ENCODE measurements at regions not wholly inside any gene's neighbourhood (a gene's known extent, or its start where the extent isn't known, plus 50 kb on each side); places are given as distances from the start of the nearest gene placed in this dataset.
A peak's percentile ranks its signal among the peaks of the same experiment; 100 is the strongest.

DNA sequence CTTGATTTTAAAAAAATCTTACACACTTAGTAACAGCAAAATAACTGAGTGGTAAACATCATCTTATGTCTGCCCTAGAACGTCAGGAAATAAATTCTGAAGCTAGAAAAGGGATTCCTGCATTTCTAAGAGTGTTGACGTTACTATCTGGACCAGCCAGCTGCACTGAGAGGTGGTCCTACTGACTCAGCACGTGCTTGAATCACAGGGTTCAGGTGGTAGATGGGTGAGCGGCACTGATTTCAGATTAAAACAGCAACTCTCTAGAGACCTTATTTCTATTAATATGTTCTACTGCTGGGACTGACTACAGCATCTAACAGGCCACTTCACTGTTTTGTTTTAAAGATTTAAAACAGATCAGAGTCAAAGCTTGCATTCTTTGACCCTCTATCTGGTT, 377.2 kb downstream of the GABRB3 start:
- H3K27me3 ChIP-seq: no peaks in the 10 kb centered on the region
- no peaks in the 10 kb centered on the region for H3K4me1 ChIP-seq (ENCODE audit: low read depth)
- no peak for DNase-seq (ENCODE audit: low read depth in 1 of 2, low spot score in 1 of 2)
- TF ChIP-seq, protein P1, sequence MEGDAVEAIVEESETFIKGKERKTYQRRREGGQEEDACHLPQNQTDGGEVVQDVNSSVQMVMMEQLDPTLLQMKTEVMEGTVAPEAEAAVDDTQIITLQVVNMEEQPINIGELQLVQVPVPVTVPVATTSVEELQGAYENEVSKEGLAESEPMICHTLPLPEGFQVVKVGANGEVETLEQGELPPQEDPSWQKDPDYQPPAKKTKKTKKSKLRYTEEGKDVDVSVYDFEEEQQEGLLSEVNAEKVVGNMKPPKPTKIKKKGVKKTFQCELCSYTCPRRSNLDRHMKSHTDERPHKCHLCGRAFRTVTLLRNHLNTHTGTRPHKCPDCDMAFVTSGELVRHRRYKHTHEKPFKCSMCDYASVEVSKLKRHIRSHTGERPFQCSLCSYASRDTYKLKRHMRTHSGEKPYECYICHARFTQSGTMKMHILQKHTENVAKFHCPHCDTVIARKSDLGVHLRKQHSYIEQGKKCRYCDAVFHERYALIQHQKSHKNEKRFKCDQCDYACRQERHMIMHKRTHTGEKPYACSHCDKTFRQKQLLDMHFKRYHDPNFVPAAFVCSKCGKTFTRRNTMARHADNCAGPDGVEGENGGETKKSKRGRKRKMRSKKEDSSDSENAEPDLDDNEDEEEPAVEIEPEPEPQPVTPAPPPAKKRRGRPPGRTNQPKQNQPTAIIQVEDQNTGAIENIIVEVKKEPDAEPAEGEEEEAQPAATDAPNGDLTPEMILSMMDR (IDR thresholded peaks at IDR 0.05; ENCODE audit: low read depth, low read length): no peak
- no peak overlapping the region for H3K27ac ChIP-seq
- no peaks in the 10 kb centered on the region for H3K36me3 ChIP-seq
- H3K4me3 ChIP-seq: no peak overlapping the region
- H3K9me3 ChIP-seq (ENCODE audit: low read depth): no peaks in the 10 kb centered on the region

DNA sequence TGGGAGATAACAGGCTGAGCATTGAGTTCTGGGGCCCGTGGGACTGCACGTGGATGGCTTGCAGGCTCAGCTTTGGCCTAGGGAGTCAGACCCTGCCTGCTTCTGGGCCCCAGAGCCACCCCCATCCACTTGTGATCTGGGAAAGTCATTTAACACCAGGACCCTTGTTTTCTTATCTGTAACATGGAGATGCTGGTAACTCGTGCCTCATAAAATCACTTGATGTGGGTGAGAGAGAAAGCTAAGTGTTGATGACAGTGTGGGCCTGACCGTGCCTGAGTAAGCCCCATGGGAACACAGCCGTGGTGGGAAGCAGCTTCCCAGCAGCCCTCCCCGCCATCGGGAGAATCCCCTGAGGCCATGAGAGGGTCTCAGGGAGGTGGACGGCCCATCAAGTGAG, 378.1 kb downstream of the GABRB3 start:
- no peaks in the 10 kb centered on the region for H3K9me3 ChIP-seq (ENCODE audit: low read depth)
- no peak overlapping the region for H3K27ac ChIP-seq
- no peaks in the 10 kb centered on the region for H3K36me3 ChIP-seq
- no peaks in the 10 kb centered on the region for H3K27me3 ChIP-seq
- H3K4me1 ChIP-seq (ENCODE audit: low read depth): no peaks in the 10 kb centered on the region
- DNase-seq (ENCODE audit: low read depth in 1 of 2, low spot score in 1 of 2): peak in 1 of 2 donors; percentile 61
- TF ChIP-seq, protein P1 (IDR thresholded peaks at IDR 0.05; ENCODE audit: low read depth, low read length): no peak
- no peak overlapping the region for H3K4me3 ChIP-seq

DNA sequence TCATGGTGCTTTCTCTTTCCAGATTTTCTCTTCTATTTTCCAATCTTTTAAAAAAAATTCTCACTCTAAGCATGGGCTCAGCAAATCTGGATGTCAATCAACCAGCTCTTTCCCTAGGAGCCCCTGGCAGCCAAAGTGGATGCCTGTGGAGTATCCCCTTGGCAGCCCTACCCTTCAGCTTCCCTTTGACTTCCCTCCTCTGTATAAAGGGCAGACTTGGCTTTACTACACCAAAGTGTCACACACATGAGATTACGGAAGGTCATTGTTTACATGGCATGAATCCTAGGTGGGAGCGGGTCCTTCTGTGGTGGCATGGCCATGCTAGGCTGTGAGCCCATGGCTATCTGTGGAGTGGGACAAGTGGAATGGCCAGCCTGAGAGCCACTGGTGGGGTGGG, 379.9 kb downstream of the GABRB3 start:
- Histone ChIP-seq H3K9me3 (ENCODE audit: low read depth) (no peaks in the 10 kb centered on the region), H3K4me1 (ENCODE audit: low read depth) (no peaks in the 10 kb centered on the region), H3K27me3 (no peaks in the 10 kb centered on the region), H3K27ac (no peak overlapping the region), H3K4me3 (no peak overlapping the region), H3K36me3 (no peaks in the 10 kb centered on the region)
- TF ChIP-seq, protein P1 (IDR thresholded peaks at IDR 0.05; ENCODE audit: low read depth, low read length): no peak
- DNase-seq (ENCODE audit: low read depth in 1 of 2, low spot score in 1 of 2): no peak

DNA sequence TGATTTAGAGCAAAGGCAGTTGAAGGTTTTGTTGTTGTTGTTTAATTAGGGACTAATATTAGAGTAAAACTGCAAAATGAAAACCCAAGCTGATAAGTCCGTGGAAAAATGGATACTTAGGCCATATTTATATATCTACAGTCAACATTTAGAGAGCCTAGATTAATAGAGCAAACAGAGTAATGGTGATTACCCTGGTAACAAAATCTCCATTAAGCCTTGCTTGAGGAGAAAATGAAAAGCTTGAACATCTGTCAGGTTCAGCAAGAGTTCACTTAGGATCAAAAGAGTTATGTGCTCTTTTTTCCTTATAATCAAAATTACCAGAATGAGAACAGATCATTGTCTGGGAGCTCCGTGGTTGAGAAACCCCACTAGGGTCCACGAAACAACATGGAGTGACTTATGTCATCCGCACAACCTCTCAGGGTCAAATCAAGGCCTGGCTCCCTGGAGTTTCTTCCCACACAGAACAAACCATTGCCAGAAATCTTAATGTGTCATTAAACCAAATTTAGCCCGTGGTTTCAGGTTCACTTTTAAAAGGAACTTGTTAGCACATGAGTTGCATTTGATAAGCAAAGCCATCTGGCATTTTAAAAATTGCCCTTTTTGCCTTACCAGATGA, 381.2 kb downstream of the GABRB3 start:
- no peak for DNase-seq (ENCODE audit: low read depth in 1 of 2, low spot score in 1 of 2)
- no peaks in the 10 kb centered on the region for H3K9me3 ChIP-seq (ENCODE audit: low read depth)
- no peaks in the 10 kb centered on the region for H3K36me3 ChIP-seq
- no peaks in the 10 kb centered on the region for H3K4me1 ChIP-seq (ENCODE audit: low read depth)
- no peak overlapping the region for H3K4me3 ChIP-seq
- TF ChIP-seq, protein P1 (IDR thresholded peaks at IDR 0.05; ENCODE audit: low read depth, low read length): no peak
- H3K27ac ChIP-seq: no peak overlapping the region
- no peaks in the 10 kb centered on the region for H3K27me3 ChIP-seq

DNA sequence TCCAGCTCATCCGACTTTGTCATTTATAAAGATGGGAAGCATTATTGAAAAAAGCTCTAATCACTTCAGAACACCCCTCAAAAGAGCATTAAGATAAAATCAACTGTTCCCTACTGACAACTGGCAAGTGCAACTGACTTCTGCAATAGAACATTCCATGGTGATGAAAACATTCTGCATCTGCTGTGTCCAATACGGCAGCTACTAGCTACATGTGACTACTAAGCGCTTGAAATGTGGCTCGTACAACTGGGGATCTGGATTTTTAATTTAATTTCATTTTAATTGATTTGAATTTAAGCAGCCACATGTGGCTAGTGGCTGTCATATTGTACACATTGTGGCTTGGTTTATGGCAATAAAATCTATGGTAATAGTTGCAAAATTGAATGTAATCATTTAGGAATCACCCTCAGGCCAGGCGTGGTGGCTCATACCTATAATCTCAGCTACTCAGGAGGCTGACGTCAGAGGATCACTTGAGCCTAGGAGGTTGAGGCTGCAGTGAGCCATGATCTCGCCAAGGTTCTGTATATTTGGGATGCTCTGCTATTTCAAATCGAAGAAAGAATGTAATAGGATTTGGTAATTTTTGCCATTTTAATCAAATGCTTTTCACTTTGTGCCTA, 390.3 kb downstream of the GABRB3 start:
- no peak for DNase-seq (ENCODE audit: low read depth in 1 of 2, low spot score in 1 of 2)
- Histone ChIP-seq H3K27me3 (no peaks in the 10 kb centered on the region), H3K4me1 (ENCODE audit: low read depth) (no peaks in the 10 kb centered on the region), H3K27ac (no peak overlapping the region), H3K4me3 (no peak overlapping the region), H3K9me3 (ENCODE audit: low read depth) (no peaks in the 10 kb centered on the region), H3K36me3 (no peaks in the 10 kb centered on the region)
- TF ChIP-seq, protein P1 (IDR thresholded peaks at IDR 0.05; ENCODE audit: low read depth, low read length): no peak
